Fibroblast of villous mesenchyme (primary cell): ENCODE measurements at regions not wholly inside any gene's neighbourhood (a gene's known extent, or its start where the extent isn't known, plus 50 kb on each side); places are given as distances from the start of the nearest gene placed in this dataset.
"Not testable (repeated sequence)": the region's sequence is repeated elsewhere in the genome, so short reads cannot be mapped to it uniquely, and the experiment has no call there.

Experiments
- DNase-seq: peaks from one replicate; pipeline ENCODE4 v3.0.0-alpha.2; 2010; ENCODE audit warnings: low read depth
- H3K4me3 ChIP-seq: 2 replicates; pipeline ENCODE4 v1.5.1; 2011; ENCODE audit warnings: low read depth, mild to moderate bottlenecking, low read length
- TF ChIP-seq, protein P1 (sequence below): IDR thresholded peaks from 2 replicates; pipeline ENCODE4 v1.5.1; 2012; ENCODE audit warnings: low read depth, mild to moderate bottlenecking, low read length; ENCODE audit not compliant: insufficient read depth

DNA sequence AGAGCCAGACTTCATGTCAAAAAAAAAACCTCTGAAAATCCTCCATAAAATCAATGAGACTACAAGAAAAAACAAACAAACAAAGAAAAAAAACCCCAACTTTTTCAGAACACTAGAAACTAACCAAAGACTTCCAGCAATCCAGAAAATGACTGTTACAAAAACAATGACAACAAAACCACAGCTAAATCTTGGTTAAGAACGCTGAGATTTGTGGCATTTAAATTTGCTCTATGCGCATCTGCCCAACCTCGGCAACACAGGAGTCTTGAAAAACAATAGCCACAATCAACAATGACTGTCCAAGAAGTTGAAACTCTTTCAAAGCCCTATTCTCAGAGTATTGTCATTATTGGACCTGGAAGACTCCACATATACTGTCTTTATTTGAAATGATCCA lies 402.4 kb downstream of the ZFHX3 start:
- DNase-seq, result no peak

DNA sequence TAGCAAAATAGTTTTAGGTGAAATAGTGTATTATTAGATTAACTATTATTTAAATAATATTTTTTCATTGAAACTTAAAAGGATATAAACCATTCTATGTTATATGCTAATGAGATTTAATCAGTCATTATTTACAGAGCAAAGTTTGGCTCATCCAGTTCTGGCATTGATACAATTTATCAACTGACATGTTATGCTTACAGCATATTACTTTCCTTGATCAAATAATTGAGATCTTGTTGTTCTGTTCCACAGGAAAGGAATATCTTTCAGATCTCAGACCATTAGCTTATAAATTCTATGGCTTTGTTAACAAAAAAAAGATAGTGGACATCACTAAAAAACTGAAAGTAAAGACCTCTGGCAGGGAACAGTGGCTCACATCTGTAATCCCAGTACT lies 403.0 kb downstream of the ZFHX3 start:
- H3K4me3 ChIP-seq, result no peak overlapping the region
- TF ChIP-seq, protein P1, sequence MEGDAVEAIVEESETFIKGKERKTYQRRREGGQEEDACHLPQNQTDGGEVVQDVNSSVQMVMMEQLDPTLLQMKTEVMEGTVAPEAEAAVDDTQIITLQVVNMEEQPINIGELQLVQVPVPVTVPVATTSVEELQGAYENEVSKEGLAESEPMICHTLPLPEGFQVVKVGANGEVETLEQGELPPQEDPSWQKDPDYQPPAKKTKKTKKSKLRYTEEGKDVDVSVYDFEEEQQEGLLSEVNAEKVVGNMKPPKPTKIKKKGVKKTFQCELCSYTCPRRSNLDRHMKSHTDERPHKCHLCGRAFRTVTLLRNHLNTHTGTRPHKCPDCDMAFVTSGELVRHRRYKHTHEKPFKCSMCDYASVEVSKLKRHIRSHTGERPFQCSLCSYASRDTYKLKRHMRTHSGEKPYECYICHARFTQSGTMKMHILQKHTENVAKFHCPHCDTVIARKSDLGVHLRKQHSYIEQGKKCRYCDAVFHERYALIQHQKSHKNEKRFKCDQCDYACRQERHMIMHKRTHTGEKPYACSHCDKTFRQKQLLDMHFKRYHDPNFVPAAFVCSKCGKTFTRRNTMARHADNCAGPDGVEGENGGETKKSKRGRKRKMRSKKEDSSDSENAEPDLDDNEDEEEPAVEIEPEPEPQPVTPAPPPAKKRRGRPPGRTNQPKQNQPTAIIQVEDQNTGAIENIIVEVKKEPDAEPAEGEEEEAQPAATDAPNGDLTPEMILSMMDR, result no peak
- DNase-seq, result no peak

More for the DNA sequence above, 402.4 kb downstream of the ZFHX3 start:
- no peak overlapping the region for H3K4me3 ChIP-seq
- TF ChIP-seq, protein P1, result no peak

DNA sequence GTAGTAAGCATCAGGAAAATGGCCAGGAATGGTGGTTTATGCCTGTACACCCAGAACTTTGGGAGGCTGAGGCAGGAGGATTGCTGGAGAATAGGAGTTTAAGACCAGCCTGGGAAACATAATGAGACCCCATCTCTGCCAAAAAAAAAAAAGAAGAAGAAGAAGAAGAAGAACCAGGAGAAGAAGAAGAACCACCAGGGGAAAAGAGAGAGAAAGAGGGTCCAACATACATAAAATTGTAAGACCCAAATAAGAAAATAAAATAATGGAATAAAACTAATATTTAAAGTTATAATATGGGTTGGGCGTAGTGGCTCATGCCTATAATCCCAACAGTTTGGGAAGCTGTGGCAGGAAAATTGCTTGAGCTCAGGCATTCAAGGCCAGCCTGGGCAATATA lies 408.4 kb downstream of the ZFHX3 start:
- TF ChIP-seq, protein P1, result no peak
- H3K4me3 ChIP-seq, result no peak overlapping the region
- no peak for DNase-seq

DNA sequence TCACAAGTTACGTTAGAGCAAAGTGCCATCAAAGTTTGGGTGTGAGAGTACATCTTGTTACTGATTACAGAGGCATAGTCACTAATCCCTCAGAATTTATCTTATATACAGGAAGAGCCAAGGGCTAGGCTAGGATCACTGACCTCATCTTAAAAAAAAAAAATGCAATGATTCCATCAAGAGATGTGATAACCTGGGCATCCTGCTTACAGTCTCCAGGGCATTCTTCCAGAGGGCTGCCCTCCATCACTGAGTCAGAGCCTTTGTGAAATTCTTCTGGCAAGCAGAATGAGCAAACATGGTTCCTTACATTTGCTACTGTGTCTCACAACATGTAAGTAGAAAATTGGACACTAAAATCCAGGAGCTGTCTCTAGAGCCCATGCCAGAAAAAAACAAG lies 410.6 kb downstream of the ZFHX3 start:
- TF ChIP-seq, protein P1, result no peak
- peak; percentile 96 for DNase-seq
- no peak overlapping the region for H3K4me3 ChIP-seq

DNA sequence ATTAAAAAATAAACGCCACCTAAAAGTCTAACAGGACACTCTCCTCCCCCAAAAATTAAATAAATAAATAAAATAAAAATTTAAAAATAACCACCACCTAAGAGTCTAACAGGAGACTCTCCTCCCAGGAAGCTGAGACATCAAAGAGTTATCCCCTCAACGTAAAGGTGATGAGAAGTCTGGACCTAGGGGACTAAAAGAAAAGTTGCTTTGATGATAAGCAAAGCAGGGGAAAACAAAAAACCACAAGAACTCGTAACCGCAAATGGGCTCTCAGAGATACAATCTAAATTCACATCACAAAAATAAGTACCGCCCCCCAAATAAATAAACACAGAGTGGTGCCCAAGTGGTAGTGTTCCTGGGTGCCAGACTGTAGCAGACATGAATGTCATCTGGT lies 412.2 kb downstream of the ZFHX3 start:
- no peak overlapping the region for H3K4me3 ChIP-seq
- DNase-seq, result no peak
- TF ChIP-seq, protein P1, result no peak

DNA sequence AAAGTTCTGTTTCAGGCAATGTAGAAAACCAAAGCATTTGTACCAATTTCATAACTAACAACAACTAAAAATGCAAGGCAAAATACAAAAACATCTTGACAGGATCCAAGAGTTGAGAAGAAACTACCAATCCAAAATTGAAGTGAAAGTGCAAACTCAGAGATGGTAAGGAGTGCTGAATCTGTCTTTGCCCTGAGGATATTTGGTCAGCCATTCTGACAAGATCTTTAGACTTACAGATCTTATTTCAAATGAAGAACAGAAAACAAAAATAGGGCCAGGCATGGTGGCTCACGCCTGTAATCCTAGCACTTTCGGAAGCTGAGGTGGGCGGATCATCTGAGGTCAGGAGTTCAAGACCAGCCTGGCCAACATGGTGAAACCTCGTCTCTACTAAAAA lies 412.8 kb downstream of the ZFHX3 start:
- no peak overlapping the region for H3K4me3 ChIP-seq
- TF ChIP-seq, protein P1, result no peak
- DNase-seq, result peak; percentile 33

DNA sequence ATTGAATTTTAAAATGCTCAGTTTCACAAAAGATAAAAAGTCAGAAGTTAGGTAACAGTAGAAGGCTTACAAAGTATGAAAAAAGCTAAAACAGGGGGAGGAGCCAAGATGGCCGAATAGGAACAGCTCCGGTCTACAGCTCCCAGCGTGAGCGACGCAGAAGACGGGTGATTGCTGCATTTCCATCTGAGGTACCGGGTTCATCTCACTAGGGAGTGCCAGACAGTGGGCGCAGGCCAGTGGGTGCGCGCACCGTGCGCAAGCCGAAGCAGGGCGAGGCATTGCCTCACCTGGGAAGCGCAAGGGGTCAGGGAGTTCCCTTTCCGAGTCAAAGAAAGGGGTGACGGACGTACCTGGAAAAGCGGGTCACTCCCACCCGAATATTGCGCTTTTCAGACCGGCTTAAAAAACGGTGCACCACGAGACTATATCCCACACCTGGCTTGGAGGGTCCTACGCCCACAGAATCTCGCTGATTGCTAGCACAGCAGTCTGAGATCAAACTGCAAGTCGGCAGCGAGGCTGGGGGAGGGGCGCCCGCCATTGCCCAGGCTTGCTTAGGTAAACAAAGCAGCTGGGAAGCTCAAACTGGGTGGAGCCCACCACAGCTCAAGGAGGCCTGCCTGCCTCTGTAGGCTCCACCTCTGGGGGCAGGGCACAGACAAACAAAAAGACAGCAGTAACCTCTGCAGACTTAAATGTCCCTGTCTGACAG lies 420.6 kb downstream of the ZFHX3 start:
- peak overlapping the region; percentile 55 for H3K4me3 ChIP-seq

More for the DNA sequence above, 420.6 kb downstream of the ZFHX3 start:
- DNase-seq, result not testable (repeated sequence)
